Caco-2 (cell line): ENCODE measurements at regions not wholly inside any gene's neighbourhood (a gene's known extent, or its start where the extent isn't known, plus 50 kb on each side); places are given as distances from the start of the nearest gene placed in this dataset.

Experiments
- BruUV-seq: library from RNA; stranded (reverse); fragments of 400-500 nt; replicated peaks from 2 replicates; lab custom pipeline; 2021; lab: Mats Ljungman, UMichigan
- CTCF ChIA-PET: fragments of 300-600 bp; sonication (Branson Sonifier 250); formaldehyde crosslinking; loops from one replicate; lab custom pipeline; 2022; ENCODE audit warnings: antibody characterized with exemption; lab: Charles Lee
- POLR2A ChIA-PET: fragments of 300-600 bp; sonication (Branson Sonifier 250); formaldehyde crosslinking; loops from one replicate; lab custom pipeline; 2022; ENCODE audit warnings: antibody characterized with exemption; lab: Charles Lee
- DNase-seq, 2 experiments: peaks; one replicate each; pipeline versions ENCODE4 v3.0.0 to v3.0.0-alpha.2; 2020 to 2022
- H3K27me3 ChIP-seq: replicated peaks from 2 replicates; pipeline ENCODE4 v1.6.0; 2011; ENCODE audit warnings: low read length; ENCODE audit not compliant: control insufficient read depth, insufficient read depth
- H3K36me3 ChIP-seq: 2 replicates; pipeline ENCODE4 v1.5.1; 2011; ENCODE audit warnings: low read length; ENCODE audit not compliant: control insufficient read depth, insufficient read depth
- H3K4me1 ChIP-seq: fragments of 250-450 bp; sonication (Bioruptor Pico); 2 replicates; pipeline ENCODE4 v1.5.1; 2020; ENCODE audit warnings: mild to moderate bottlenecking
- H3K4me3 ChIP-seq: 2 replicates; pipeline ENCODE4 v1.5.1; 2011; ENCODE audit warnings: low read depth, mild to moderate bottlenecking, control low read depth, low read length
- H3K9me3 ChIP-seq: fragments of 250-450 bp; sonication (Bioruptor Pico); 2 replicates; pipeline ENCODE4 v1.5.1; 2020; ENCODE audit warnings: mild to moderate bottlenecking, moderate library complexity
- H3K27ac Mint-ChIP-seq: one replicate; pipeline ENCODE4 v1.8.0; 2022; ENCODE audit warnings: mixed read lengths; ENCODE audit not compliant: unreplicated experiment
- H3K27me3 Mint-ChIP-seq: one replicate; pipeline ENCODE4 v1.8.0; 2022; ENCODE audit warnings: mixed read lengths; ENCODE audit not compliant: insufficient read depth, unreplicated experiment
- H3K36me3 Mint-ChIP-seq: one replicate; pipeline ENCODE4 v1.8.0; 2022; ENCODE audit warnings: mild to moderate bottlenecking, mixed read lengths; ENCODE audit not compliant: insufficient read depth, unreplicated experiment
- H3K4me1 Mint-ChIP-seq: one replicate; pipeline ENCODE4 v1.8.0; 2022; ENCODE audit warnings: low read depth, mixed read lengths; ENCODE audit not compliant: unreplicated experiment
- H3K4me3 Mint-ChIP-seq: one replicate; pipeline ENCODE4 v1.8.0; 2022; ENCODE audit warnings: mild to moderate bottlenecking, moderate library complexity, mixed read lengths; ENCODE audit not compliant: unreplicated experiment
- H3K9me3 Mint-ChIP-seq: one replicate; pipeline ENCODE4 v1.8.0; 2022; ENCODE audit warnings: mixed read lengths; ENCODE audit not compliant: unreplicated experiment
- CTCF ChIP-seq, 2 experiments: fragments of 200-600 bp in 1 of 2; IDR thresholded peaks; 1 replicate in 1 of 2; 2 replicates in 1 of 2; pipeline versions ENCODE4 v1.5.1 to v1.8.0; 2011 to 2022; ENCODE audit warnings: antibody characterized with exemption in 1 of 2, control low read depth in 1 of 2, inconsistent platforms in 1 of 2, low read depth in 1 of 2, low read length in 1 of 2, mild to moderate bottlenecking in 1 of 2, moderate library complexity in 1 of 2; ENCODE audit not compliant: insufficient read depth in 1 of 2, severe bottlenecking in 1 of 2, unreplicated experiment in 1 of 2
- intact Hi-C: fragments of 100-400 bp; cut with micrococcal nuclease; formaldehyde crosslinking; loops from one replicate; pipeline ENCODE4 v1.10.0; 2022; ENCODE audit not compliant: unreplicated experiment

GRCh38 chr5:157955541-157956172, 96.7 kb upstream of the CLINT1 start:
- Histone ChIP-seq H3K4me1 (no peaks in the 10 kb centered on the region), H3K36me3 (no peaks in the 10 kb centered on the region), H3K9me3 (no peaks in the 10 kb centered on the region), H3K4me3 (no peak overlapping the region), H3K27me3 (no peaks in the 10 kb centered on the region)
- peaks cover 10% of the 10 kb centered on the region for H3K4me1 Mint-ChIP-seq
- no peak overlapping the region for H3K27ac Mint-ChIP-seq
- intact Hi-C loops: no loop called here
- TF ChIP-seq CTCF (IDR thresholded peaks at IDR 0.05; ENCODE audit: insufficient read depth in 1 of 2, low read depth in 1 of 2, low read length in 1 of 2, severe bottlenecking in 1 of 2, unreplicated experiment in 1 of 2): no peak
- H3K4me3 Mint-ChIP-seq: no peak overlapping the region
- ChIA-PET CTCF (no interaction called here), POLR2A (no interaction called here)
- H3K36me3 Mint-ChIP-seq: no peaks in the 10 kb centered on the region
- H3K27me3 Mint-ChIP-seq: no peaks in the 10 kb centered on the region
- DNase-seq: no peak
- BruUV-seq: no TSS peak
- H3K9me3 Mint-ChIP-seq: no peaks in the 10 kb centered on the region

DNA sequence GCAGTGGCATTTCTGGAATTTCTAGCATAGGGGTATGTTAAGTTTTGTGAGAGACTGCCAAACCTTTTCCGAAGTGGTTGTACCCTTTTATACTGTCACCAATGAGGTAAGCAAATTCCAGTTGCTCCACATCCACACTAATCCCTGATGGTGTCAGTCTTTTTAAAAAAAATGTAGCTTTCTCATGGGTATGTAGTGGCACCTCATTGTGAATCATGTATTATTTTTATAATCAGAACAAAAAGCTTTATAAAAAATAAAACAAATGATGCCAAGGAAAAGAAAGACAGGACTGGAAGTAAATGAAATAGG, 93.4 kb upstream of the CLINT1 start:
- Histone ChIP-seq H3K36me3 (no peaks in the 10 kb centered on the region), H3K9me3 (no peaks in the 10 kb centered on the region), H3K4me1 (peaks cover 6% of the 10 kb centered on the region; the same call in 1 of the 2 replicates), H3K4me3 (no peak overlapping the region), H3K27me3 (no peaks in the 10 kb centered on the region)
- ChIA-PET CTCF (interaction anchor here (0.7 kb wide), 1 partner anchor 41 kb away, joined by 6 read pairs; no protein-coding TSS in a partner anchor), POLR2A (no interaction called here)
- Mint-ChIP-seq H3K36me3 (no peaks in the 10 kb centered on the region), H3K9me3 (no peaks in the 10 kb centered on the region), H3K27me3 (no peaks in the 10 kb centered on the region), H3K4me3 (no peak overlapping the region), H3K27ac (no peak overlapping the region), H3K4me1 (peaks cover 16% of the 10 kb centered on the region)
- TF ChIP-seq CTCF (IDR thresholded peaks at IDR 0.05; ENCODE audit: insufficient read depth in 1 of 2, low read depth in 1 of 2, low read length in 1 of 2, severe bottlenecking in 1 of 2, unreplicated experiment in 1 of 2): no peak
- intact Hi-C loops: no loop called here
- DNase-seq: no peak
- BruUV-seq: no TSS peak

DNA sequence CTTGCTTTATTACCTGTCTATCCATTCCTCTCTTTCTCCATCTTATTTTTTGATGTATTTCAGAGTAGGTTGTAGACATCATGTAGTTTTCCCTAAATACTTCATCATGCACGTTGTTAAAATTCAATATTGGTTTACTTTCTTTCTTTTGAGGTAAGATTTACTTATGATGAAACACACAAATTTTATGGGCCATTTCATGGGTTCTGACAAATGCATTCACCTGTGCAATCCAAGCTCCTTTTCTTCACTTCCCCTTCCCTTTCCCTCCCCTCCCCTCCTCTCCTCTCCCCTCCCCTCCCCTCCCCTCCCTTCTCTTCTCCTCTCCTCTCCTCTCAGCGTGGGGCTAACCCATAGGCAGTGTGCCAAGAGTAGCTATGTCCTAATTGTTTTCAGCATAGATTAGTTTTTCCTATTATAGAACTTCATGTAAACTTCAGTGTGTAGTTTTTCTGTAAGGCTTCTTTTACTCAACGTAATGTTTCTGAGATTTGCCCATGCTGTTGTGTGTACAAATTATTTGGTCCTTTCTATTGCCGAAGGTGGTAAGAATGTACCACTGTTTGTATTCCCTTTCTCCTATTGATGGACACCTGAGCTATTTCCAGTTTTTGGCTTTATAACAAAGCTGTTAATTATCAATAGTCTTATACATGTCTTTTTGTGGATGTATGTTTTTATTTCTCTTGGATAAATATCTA, 92.9 kb upstream of the CLINT1 start:
- no peaks in the 10 kb centered on the region for H3K9me3 ChIP-seq
- Mint-ChIP-seq H3K4me1 (peaks cover 11% of the 10 kb centered on the region), H3K27me3 (no peaks in the 10 kb centered on the region), H3K36me3 (no peaks in the 10 kb centered on the region), H3K27ac (no peak overlapping the region), H3K4me3 (no peak overlapping the region), H3K9me3 (no peaks in the 10 kb centered on the region)
- peaks cover 6% of the 10 kb centered on the region; the same call in 1 of the 2 replicates for H3K4me1 ChIP-seq
- BruUV-seq: no TSS peak
- no peak overlapping the region for H3K4me3 ChIP-seq
- no peaks in the 10 kb centered on the region for H3K36me3 ChIP-seq
- ChIA-PET CTCF (interaction anchor here (0.6 kb wide), 1 partner anchor 101 kb away, joined by 5 read pairs; no protein-coding TSS in a partner anchor), POLR2A (no interaction called here)
- intact Hi-C loops: no loop called here
- no peaks in the 10 kb centered on the region for H3K27me3 ChIP-seq
- no peak for TF ChIP-seq CTCF (IDR thresholded peaks at IDR 0.05; ENCODE audit: insufficient read depth in 1 of 2, low read depth in 1 of 2, low read length in 1 of 2, severe bottlenecking in 1 of 2, unreplicated experiment in 1 of 2)
- no peak for DNase-seq
